ENCODE measurements at regions not wholly inside any gene's neighbourhood (a gene's known extent, or its start where the extent isn't known, plus 50 kb on each side); places are given as distances from the start of the nearest gene placed in this dataset.
A peak's percentile ranks its signal among the peaks of the same experiment; 100 is the strongest.

GRCh38 chr5:74360535-74361210 is 279.9 kb downstream of the ENC1 start:
- H3K27ac Mint-ChIP-seq = no peak overlapping the region
- no peak overlapping the region for H3K4me3 Mint-ChIP-seq
- no peaks in the 10 kb centered on the region for H3K36me3 Mint-ChIP-seq (ENCODE audit: low read depth)
- no peak for TF ChIP-seq CTCF (IDR thresholded peaks at IDR 0.05)
- H3K9me3 Mint-ChIP-seq = peaks cover 3% of the 10 kb centered on the region
- DNase-seq = no peak
- H3K27me3 Mint-ChIP-seq (ENCODE audit: low read depth, poor library complexity) = no peaks in the 10 kb centered on the region
- H3K4me1 Mint-ChIP-seq = peaks cover 46% of the 10 kb centered on the region

DNA sequence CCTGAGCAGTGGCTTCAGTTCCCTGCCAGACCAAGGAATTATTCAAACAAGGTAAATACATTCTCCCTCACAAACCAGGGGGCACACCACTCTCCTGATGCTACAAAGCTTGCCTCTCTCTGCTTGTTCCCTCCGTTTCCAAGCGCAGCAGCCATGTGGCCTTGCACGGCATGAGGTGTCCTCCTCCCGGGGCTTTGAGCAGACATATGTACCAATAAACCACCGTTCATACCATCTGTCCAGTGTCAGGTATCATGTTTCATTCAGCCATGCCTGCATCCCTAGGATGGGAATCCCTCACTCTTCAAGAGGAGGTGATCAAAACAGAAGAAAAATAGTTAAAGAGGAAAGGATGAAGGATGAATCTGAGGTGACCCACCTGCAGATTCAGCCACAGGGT is 282.7 kb downstream of the ENC1 start:
- no peak overlapping the region for H3K4me3 Mint-ChIP-seq
- no peaks in the 10 kb centered on the region for H3K27me3 Mint-ChIP-seq (ENCODE audit: low read depth, poor library complexity)
- TF ChIP-seq CTCF (IDR thresholded peaks at IDR 0.05) = no peak
- H3K9me3 Mint-ChIP-seq = no peaks in the 10 kb centered on the region
- peaks cover 56% of the 10 kb centered on the region for H3K4me1 Mint-ChIP-seq
- no peak for DNase-seq
- H3K27ac Mint-ChIP-seq = no peak overlapping the region
- no peaks in the 10 kb centered on the region for H3K36me3 Mint-ChIP-seq (ENCODE audit: low read depth)

GRCh38 chr5:74356009-74356695 is 284.4 kb downstream of the ENC1 start:
- Mint-ChIP-seq H3K4me3 (no peak overlapping the region), H3K36me3 (ENCODE audit: low read depth) (no peaks in the 10 kb centered on the region), H3K9me3 (peaks cover 12% of the 10 kb centered on the region), H3K27ac (no peak overlapping the region), H3K27me3 (ENCODE audit: low read depth, poor library complexity) (no peaks in the 10 kb centered on the region), H3K4me1 (peaks cover 56% of the 10 kb centered on the region)
- DNase-seq = no peak
- no peak for TF ChIP-seq CTCF (IDR thresholded peaks at IDR 0.05)

GRCh38 chr5:74355041-74355824 is 285.3 kb downstream of the ENC1 start:
- no peaks in the 10 kb centered on the region for H3K36me3 Mint-ChIP-seq (ENCODE audit: low read depth)
- peaks cover 52% of the 10 kb centered on the region for H3K4me1 Mint-ChIP-seq
- H3K9me3 Mint-ChIP-seq = peaks cover 21% of the 10 kb centered on the region
- TF ChIP-seq CTCF (IDR thresholded peaks at IDR 0.05) = no peak
- H3K4me3 Mint-ChIP-seq = no peak overlapping the region
- peak overlapping the region; percentile 32 for H3K27ac Mint-ChIP-seq
- no peaks in the 10 kb centered on the region for H3K27me3 Mint-ChIP-seq (ENCODE audit: low read depth, poor library complexity)
- no peak for DNase-seq

DNA sequence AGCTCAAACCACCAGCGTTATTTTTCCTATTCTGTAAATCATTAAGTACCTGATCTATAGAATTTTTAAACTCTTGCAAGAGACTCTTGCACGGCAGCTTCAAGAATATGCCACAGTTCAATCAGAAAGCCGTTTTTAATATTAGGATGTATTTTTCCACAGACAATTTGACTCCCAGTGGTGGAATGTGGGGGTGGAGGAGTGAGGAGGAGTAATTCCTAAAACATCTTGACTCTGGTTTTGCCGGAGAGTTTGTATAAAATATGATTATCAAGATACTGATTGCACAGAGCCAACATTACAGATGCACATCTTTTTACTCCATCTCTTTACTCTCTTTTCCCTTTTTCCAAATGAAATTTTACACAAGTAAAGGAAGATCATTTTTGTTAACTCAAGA is 288.3 kb downstream of the ENC1 start:
- TF ChIP-seq CTCF (IDR thresholded peaks at IDR 0.05) = no peak
- H3K27me3 Mint-ChIP-seq (ENCODE audit: low read depth, poor library complexity) = no peaks in the 10 kb centered on the region
- no peak overlapping the region for H3K4me3 Mint-ChIP-seq
- H3K9me3 Mint-ChIP-seq = peaks cover 45% of the 10 kb centered on the region
- no peak for DNase-seq
- no peak overlapping the region for H3K27ac Mint-ChIP-seq
- H3K4me1 Mint-ChIP-seq = peaks cover 25% of the 10 kb centered on the region
- H3K36me3 Mint-ChIP-seq (ENCODE audit: low read depth) = peaks cover 6% of the 10 kb centered on the region
